ENCODE measurements at regions not wholly inside any gene's neighbourhood (a gene's known extent, or its start where the extent isn't known, plus 50 kb on each side); places are given as distances from the start of the nearest gene placed in this dataset.

- TF ChIP-seq POLR2A (IDR thresholded peaks at IDR 0.05) (no peak), CTCF (IDR thresholded peaks at IDR 0.05) (no peak)
Measured at GRCh38 chr2:88927128-88927527, 235.7 kb downstream of the RPIA start.
